SK-N-SH treated with all-trans-retinoic acid at 6 μM for 48 hours (cell line): ENCODE measurements at regions not wholly inside any gene's neighbourhood (a gene's known extent, or its start where the extent isn't known, plus 50 kb on each side); places are given as distances from the start of the nearest gene placed in this dataset.

Source experiments
- ATAC-seq: fragments of 200-7000 bp; cut with Tn5 transposase; 3 replicates; pipeline ENCODE4 v1.9.1; 2020; ENCODE audit warnings: mild to moderate bottlenecking, moderate library complexity
- ARNTL ChIP-seq: fragments of 450-650 bp; formaldehyde crosslinking; IDR thresholded peaks from 2 replicates; pipeline ENCODE4 v1.5.0; 2020; ENCODE audit warnings: low read depth, mild to moderate bottlenecking, moderate library complexity, borderline replicate concordance
- BACH2 ChIP-seq: fragments of 250-450 bp; sonication (Bioruptor Pico); IDR thresholded peaks from 2 replicates; pipeline ENCODE4 v1.9.0; 2021; ENCODE audit warnings: mild to moderate bottlenecking, borderline replicate concordance
- CREB5 ChIP-seq: fragments of 250-450 bp; sonication (Bioruptor Pico); IDR thresholded peaks from 2 replicates; pipeline ENCODE4 v1.5.1; 2020; ENCODE audit warnings: low read depth, mild to moderate bottlenecking, moderate library complexity
- CSDC2 ChIP-seq: fragments of 250-450 bp; sonication (Bioruptor Pico); IDR thresholded peaks from 2 replicates; pipeline ENCODE4 v1.5.0; 2020; ENCODE audit warnings: mild to moderate bottlenecking, moderate library complexity
- CSRNP3 ChIP-seq: fragments of 250-450 bp; sonication (Bioruptor Pico); IDR thresholded peaks from 2 replicates; pipeline ENCODE4 v1.5.1; 2021; ENCODE audit warnings: mild to moderate bottlenecking, moderate library complexity
- ESRRG ChIP-seq: fragments of 250-450 bp; sonication (Bioruptor Pico); IDR thresholded peaks from 2 replicates; pipeline ENCODE4 v1.6.1; 2021; ENCODE audit warnings: mild to moderate bottlenecking
- GLIS3 ChIP-seq: fragments of 250-450 bp; sonication (Bioruptor Pico); IDR thresholded peaks from 2 replicates; pipeline ENCODE4 v1.5.0; 2020; ENCODE audit warnings: mild to moderate bottlenecking, moderate library complexity
- ISL1 ChIP-seq: fragments of 250-450 bp; sonication (Bioruptor Pico); IDR thresholded peaks from 2 replicates; pipeline ENCODE4 v2.1.2; 2022; ENCODE audit warnings: mild to moderate bottlenecking, moderate library complexity
- OSR1 ChIP-seq: fragments of 250-450 bp; sonication (Bioruptor Pico); IDR thresholded peaks from 2 replicates; pipeline ENCODE4 v1.8.0; 2022; ENCODE audit warnings: moderate library complexity, mild to moderate bottlenecking, inconsistent platforms
- PATZ1 ChIP-seq: fragments of 250-450 bp; sonication (Bioruptor Pico); IDR thresholded peaks from 2 replicates; pipeline ENCODE4 v1.8.0; 2020; ENCODE audit warnings: mild to moderate bottlenecking, moderate library complexity, borderline replicate concordance
- POU6F1 ChIP-seq: fragments of 250-450 bp; sonication (Bioruptor Pico); IDR thresholded peaks from 2 replicates; pipeline ENCODE4 v1.8.0; 2021; ENCODE audit warnings: low read depth, mild to moderate bottlenecking, moderate library complexity, borderline replicate concordance
- PPARA ChIP-seq: fragments of 250-450 bp; sonication (Bioruptor Pico); IDR thresholded peaks from 2 replicates; pipeline ENCODE4 v1.5.0; 2020; ENCODE audit warnings: mild to moderate bottlenecking, borderline replicate concordance
- RARB ChIP-seq: fragments of 250-450 bp; sonication (Bioruptor Pico); IDR thresholded peaks from 2 replicates; pipeline ENCODE4 v1.8.0; 2021; ENCODE audit warnings: mild to moderate bottlenecking, moderate library complexity
- SNAI2 ChIP-seq: fragments of 250-450 bp; sonication (Bioruptor Pico); IDR thresholded peaks from 2 replicates; pipeline ENCODE4 v1.5.0; 2020; ENCODE audit warnings: mild to moderate bottlenecking, moderate library complexity
- TCF4 ChIP-seq: fragments of 250-450 bp; sonication (Bioruptor Pico); IDR thresholded peaks from 2 replicates; pipeline ENCODE4 v1.8.0; 2021; ENCODE audit warnings: mild to moderate bottlenecking, moderate library complexity, borderline replicate concordance
- TOX ChIP-seq: fragments of 250-450 bp; sonication (Bioruptor Pico); IDR thresholded peaks from 2 replicates; pipeline ENCODE4 v1.8.0; 2021; ENCODE audit warnings: mild to moderate bottlenecking, moderate library complexity, borderline replicate concordance
- TSHZ2 ChIP-seq: fragments of 250-450 bp; sonication (Bioruptor Pico); IDR thresholded peaks from 2 replicates; pipeline ENCODE4 v1.5.0; 2020; ENCODE audit warnings: mild to moderate bottlenecking, moderate library complexity
- ZC3H10 ChIP-seq: fragments of 250-450 bp; sonication (Bioruptor Pico); IDR thresholded peaks from 2 replicates; pipeline ENCODE4 v1.5.1; 2021; ENCODE audit warnings: mild to moderate bottlenecking, moderate library complexity
- ZFP3 ChIP-seq: fragments of 250-450 bp; sonication (Bioruptor Pico); IDR thresholded peaks from 2 replicates; pipeline ENCODE4 v1.5.0; 2020; ENCODE audit warnings: mild to moderate bottlenecking, moderate library complexity
- ZFP30 ChIP-seq: fragments of 450-650 bp; formaldehyde crosslinking; IDR thresholded peaks from 2 replicates; pipeline ENCODE4 v1.5.0; 2022; ENCODE audit warnings: mild to moderate bottlenecking, moderate library complexity
- ZNF565 ChIP-seq: fragments of 450-650 bp; formaldehyde crosslinking; conservative IDR thresholded peaks from 2 replicates; pipeline ENCODE4 v1.5.0; 2020; ENCODE audit warnings: low read depth, mild to moderate bottlenecking, moderate library complexity
- ZNF70 ChIP-seq: fragments of 450-650 bp; formaldehyde crosslinking; IDR thresholded peaks from 2 replicates; pipeline ENCODE4 v1.5.0; 2020; ENCODE audit warnings: mild to moderate bottlenecking, moderate library complexity
- ZNF8 ChIP-seq: fragments of 450-650 bp; formaldehyde crosslinking; IDR thresholded peaks from 2 replicates; pipeline ENCODE4 v1.5.0; 2020; ENCODE audit warnings: mild to moderate bottlenecking, moderate library complexity

GRCh38 chr13:99124046-99124400, 76.6 kb upstream of the UBAC2 start:
- no peak for TF ChIP-seq TOX
- TF ChIP-seq ESRRG (CRISPR knock-in tag) = no peak
- no peak for TF ChIP-seq ZNF8
- no peak for TF ChIP-seq ZFP30 (CRISPR knock-in tag)
- no peak for TF ChIP-seq ZFP3 (CRISPR knock-in tag)
- no peak for TF ChIP-seq ZNF565 (CRISPR knock-in tag)
- TF ChIP-seq GLIS3 (CRISPR knock-in tag) = no peak
- TF ChIP-seq TCF4 = no peak
- no peak for TF ChIP-seq RARB (CRISPR knock-in tag)
- no peak for TF ChIP-seq POU6F1
- TF ChIP-seq TSHZ2 (CRISPR knock-in tag) = no peak
- no peak for TF ChIP-seq ZNF70 (CRISPR knock-in tag)
- TF ChIP-seq ARNTL = no peak
- no peak for TF ChIP-seq CSRNP3 (CRISPR knock-in tag)
- TF ChIP-seq ISL1 (CRISPR knock-in tag) = no peak
- no peak for TF ChIP-seq PPARA (CRISPR knock-in tag)
- TF ChIP-seq BACH2 (CRISPR knock-in tag) = no peak
- no peak for TF ChIP-seq OSR1 (CRISPR knock-in tag)
- TF ChIP-seq, all 23 proteins: peak for 0
- ATAC-seq = no peak

GRCh38 chr13:99124794-99125316, 75.8 kb upstream of the UBAC2 start:
- peak; percentile 85 for ATAC-seq
- no peak for TF ChIP-seq CREB5
- TF ChIP-seq POU6F1 = no peak
- TF ChIP-seq ESRRG (CRISPR knock-in tag) = no peak
- TF ChIP-seq CSRNP3 (CRISPR knock-in tag) = no peak
- no peak for TF ChIP-seq TOX
- TF ChIP-seq GLIS3 (CRISPR knock-in tag) = no peak
- TF ChIP-seq ISL1 (CRISPR knock-in tag) = no peak
- TF ChIP-seq ZNF70 (CRISPR knock-in tag) = no peak
- TF ChIP-seq ZFP3 (CRISPR knock-in tag) = no peak
- no peak for TF ChIP-seq SNAI2 (CRISPR knock-in tag)
- TF ChIP-seq ARNTL = no peak
- TF ChIP-seq TCF4 = no peak
- TF ChIP-seq ZC3H10 (CRISPR knock-in tag) = no peak
- TF ChIP-seq PATZ1 (CRISPR knock-in tag) = no peak
- TF ChIP-seq OSR1 (CRISPR knock-in tag) = no peak
- TF ChIP-seq CSDC2 = no peak
- TF ChIP-seq ZFP30 (CRISPR knock-in tag) = no peak
